ENCODE measurements at regions not wholly inside any gene's neighbourhood (a gene's known extent, or its start where the extent isn't known, plus 50 kb on each side); places are given as distances from the start of the nearest gene placed in this dataset.

DNA sequence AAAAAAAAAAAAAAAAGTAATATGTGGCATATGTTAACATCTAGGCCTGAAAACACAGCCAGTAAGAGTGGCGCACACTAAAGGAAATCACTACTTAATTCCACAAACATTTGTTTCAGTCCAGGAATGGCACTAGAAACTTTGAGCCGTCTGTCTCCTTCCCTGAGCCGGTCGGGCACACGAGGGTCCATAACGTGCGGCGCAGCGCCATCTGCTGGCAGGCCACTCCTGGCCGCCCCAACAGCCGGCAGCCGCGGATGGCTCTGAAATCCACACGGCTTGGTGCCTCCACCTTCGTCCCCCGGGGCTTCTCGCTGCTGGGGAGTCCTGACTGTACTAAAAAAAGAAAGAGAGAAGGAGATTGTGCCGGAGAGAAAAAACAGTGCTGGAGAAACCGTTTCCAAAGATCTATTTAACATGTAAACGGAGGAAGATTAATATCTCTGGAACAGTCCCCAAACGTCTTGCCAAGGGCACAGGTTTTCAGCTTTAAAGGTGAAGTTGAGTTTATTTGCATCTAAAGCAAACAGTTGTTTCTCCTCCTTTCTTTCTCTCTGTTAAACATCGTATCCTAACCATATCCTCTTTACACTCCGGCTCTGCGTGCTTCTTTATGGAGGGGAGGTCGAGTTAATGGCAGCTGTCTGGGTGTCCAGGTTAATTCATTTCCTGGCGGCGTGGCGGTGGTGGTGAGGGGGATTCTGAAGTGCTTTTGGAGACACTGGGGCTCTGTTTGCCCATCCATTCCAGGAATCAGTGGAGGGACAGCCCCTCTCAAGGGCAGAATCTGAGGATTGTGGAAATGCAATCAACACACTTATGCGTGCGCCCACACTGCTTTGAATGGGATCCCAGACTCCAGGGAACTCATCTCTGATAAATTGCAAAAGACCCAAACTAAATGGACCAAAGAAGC lies 611.3 kb upstream of the SALL1 start:
- peak; percentile 63 for DNase-seq

DNA sequence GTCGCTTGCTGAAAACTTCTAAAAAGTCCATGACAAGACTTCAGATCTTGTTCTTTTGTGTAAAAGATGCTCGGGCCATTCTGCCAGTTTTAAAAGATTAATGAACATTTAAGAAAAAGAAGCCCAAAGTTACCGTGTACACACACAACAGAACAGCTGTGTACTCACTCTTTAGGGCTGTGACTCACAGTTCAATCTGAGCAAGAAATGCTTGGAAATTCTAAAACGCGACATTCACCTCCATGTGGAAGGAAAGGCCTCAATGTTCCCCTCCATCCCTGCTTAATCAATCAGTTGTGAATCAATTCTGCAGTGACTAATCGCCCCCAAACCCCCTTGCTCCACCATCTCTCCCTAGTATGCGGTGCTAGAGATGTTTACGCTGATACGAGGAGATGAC lies 609.9 kb upstream of the SALL1 start:
- DNase-seq: no peak

DNA sequence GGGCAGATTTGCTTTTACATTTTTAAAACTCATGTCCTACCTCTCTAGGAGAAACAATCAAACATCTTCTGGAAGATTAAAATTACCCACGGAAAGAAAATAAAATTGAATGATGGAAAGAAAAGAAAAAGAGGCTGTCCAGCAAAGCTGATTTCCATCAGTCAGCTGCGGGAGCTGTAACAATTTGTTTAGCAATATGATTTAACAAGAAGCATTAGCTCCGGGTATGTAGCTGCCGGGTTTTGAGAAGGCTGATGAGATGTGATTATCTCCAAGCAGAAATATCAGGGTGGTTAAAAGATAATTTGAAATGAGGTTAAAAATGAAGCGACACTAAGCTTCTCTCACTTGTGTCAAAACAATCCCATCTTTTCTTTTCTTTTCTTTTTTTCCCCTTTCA lies 608.9 kb upstream of the SALL1 start:
- no peak for DNase-seq

DNA sequence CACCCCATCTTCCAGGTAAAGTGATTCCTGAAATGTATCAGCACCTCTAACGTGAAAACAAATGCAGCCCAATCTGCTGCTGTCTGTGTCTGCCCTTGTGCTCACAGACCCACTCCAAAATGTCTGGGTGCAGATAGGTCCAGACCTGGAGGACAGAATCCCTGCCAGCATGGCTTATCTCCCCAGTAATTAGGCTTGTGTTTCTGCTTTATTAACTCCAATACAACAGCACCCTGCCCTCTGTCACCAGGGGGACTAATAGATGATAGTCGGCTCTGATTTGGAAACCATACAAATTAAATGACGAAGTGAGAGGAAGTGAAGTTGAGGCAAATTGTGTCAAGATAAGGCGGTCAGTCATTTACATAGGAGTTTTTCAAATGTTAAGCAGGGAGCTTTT lies 608.3 kb upstream of the SALL1 start:
- no peak for DNase-seq

DNA sequence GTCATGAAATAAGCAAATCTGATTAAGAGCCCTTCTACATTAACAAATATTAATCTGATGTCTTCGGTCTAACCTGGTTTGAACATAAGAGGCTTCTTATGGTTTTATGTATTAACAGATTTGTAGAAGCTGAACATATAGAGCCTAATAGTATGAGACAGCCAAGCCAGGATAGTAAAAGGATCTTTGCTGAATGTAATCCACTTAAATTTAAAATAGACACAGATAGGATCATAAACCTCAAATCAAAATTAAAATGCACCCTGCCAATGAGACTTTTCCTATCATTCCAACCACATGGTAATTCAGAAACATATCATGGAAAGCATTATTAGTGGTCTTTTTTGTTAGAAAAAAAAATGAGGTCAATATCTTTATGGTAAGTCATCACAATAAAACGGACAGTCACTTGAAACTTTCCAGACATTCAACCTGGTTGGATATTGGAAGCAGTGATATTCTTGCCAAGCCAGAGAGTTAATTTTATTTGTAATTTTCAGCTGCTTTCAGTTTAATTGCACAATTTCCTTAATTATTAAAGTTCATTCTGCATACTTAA lies 606.9 kb upstream of the SALL1 start:
- DNase-seq: no peak

DNA sequence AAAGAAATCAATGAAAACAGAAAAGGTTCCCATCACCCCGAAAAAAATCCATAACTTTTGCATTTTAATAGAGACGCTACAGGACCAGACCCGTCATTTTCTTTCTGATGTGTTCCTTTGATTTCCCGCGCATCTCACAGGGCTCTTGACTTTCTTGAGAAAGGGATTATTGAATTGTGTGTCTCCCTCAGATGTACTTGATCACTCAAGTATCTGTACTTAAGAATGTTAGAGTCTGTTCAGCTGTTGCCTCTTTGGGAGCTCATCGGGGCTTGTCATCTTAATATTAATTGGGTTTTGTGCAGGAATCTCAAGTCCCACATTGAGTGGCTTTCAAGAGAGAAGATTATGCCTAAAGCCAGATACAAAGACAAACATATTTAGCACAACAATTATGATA lies 606.4 kb upstream of the SALL1 start:
- no peak for DNase-seq

DNA sequence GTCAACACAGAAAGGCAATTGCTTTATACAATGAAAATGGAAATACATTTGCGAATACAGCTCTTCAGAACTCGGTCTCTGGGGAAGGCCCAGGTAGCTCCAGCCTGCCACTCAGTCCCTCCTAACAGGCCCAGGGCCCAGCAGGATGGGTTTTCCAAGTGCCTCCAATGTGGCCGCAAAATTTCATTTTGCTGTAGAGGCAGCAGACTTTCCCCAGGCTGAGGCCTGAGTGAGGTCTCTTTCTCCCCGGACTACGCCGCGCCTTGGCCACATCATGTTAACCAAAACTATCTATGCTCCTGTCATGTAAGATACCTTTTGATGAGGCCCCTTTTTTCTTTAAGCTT lies 606.0 kb upstream of the SALL1 start:
- DNase-seq: no peak

DNA sequence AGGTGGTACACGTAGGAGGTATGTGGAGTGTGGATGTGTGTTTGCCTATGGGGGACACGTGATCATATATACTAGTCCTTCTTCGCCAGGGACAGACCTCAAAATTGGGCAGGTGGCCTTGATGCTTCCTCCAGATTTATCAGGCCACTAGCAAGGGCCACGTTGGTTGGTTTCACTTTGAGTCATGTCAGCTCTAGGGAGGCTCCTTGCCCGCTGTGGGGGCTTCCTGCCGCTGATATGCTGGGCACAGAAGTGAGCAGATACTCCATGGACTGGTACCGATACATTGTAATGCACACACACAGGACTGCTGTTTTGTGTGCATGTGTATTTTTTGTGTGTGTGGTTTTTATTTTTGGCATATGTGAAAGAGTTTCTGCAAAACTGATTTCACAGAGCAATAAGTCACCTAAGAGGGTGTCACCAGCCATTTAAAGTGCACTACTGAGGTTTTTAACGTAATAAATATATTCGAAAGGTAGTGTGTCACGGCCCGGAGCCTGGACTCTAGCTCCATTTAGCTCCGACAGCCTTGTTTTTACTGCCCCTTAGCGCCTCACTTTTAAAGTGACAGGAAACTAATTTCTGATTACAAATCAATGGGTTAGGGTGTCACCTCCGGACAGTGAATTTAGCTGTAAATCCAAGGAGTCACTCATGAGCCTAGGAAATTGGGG lies 605.5 kb upstream of the SALL1 start:
- DNase-seq: no peak

DNA sequence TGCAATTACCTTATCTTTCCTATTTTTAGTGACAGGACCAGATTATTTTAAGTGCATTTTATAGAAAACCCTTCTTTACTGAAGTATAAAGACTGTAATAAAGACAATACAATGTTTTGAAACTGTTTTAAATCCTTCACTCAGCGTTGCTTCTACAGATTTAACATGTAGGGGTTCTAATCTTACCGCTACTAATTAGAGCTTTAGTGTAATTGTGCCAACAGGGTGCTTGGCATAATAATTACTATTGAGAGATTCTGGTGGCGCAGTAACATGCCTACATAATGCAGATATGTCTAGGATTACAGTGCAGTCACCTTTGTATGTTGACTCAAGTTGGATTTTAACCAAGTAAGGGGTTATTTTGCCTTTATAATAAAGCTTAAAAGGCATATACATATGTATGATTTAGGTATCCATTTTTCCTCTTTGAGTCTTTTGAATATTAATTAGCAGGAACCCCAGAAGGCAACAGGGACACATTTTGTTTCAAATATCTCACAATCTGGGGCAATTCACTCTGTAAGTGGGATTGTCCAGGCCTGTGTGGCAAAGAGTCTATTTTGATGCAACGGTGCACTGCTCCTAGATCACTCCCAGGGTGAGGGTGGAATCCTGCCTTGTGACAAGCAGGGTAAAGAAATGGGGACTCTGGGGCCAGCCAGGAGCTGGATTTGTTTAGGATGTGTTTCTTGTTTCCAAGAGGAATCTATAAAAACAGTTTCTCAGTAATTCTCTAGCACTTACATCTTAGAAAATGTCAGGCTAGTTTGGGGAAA lies 604.7 kb upstream of the SALL1 start:
- peak; percentile 8 for DNase-seq

DNA sequence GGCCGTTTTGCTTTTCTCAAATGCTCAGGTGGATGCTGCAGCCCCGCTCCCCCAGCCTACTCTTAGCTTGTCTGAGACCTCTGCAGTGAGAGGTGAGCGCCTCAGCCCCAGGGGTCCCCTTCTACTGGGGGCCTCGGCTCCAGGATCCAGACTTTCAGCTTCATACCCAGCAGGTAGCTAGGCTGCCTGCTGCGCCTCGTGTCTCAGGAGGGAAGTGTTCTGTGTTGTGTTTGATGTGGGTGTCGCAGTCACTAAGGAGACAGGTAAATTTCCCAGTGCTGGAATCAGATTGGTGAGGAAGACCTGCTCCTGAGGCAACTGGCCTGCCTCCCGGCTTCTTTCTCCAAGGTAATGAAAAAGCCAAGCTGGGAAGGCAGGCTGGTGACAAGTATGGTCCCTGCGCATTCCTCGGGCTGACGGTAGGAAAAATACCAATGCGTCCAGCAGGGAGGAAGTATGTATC lies 604.0 kb upstream of the SALL1 start:
- no peak for DNase-seq

DNA sequence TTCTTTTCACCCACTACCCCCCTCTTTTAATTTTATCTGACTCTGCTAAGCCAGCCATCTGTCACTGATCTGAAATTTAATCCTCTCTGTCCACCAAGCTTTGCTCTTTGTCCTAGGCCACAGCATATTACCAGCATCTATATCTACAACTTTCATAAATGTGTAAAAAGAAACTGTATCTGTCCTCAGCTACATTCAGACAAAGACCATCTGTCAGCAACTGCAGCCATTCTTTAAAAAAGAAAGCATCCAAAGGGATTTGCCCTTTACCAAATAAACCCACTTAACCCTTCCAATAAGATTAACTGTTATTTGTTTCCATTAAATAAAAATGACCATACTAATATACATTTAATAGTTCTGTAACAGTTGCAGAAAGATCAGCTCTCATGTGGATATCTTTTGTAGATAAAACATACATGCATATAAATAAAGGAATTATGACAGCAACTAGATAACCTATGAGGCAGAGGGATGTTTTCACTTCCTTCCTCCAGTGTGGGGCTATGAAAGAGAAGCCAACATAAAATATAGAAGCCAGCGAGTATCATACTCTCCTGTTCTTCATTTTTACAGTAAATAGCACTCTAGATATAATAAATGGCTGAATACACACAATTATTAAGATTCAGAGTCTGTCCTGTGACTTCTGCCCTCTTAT lies 602.5 kb upstream of the SALL1 start:
- no peak for DNase-seq

DNA sequence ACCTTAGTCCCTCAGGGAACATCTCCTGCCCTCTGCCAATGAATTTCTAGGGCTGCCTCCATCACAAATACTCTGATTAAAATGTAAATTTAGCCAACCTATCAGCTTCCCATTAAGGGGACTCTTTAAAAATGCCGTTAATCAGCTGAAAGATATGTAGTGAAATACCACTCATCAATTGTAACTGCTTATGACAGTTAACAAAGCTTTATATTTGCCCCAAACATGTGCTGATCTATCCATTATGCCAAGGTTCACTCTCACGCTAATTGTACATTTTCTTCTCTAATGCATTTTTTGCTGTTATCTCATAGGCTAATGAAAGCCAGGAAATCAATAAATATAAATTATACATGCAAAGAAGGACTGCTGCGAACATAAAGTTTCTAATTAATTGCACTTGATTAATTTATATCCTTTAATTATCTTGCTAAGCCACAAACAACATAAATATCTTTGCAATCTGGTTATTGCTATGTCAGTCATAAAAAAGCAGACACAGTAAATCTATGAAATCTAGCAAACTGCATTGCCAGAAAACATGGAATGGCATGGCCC lies 601.4 kb upstream of the SALL1 start:
- DNase-seq: no peak

DNA sequence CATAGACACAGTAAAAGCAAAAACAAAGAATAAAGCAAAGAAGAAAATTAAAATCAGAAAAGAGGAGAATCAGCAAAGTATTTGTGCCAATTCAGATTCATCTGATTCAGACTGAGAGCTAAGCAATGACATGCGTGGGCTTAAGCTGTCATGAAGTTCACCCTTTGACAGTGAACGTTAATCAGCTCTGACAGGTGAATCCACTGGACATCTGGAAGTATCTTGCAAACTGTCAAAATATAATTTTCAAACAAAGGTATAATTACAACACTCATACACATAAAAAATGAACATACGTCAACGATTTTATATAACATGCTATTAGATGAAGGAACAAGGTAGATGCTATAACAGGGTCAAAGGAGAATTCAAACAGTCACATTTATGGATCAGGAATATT lies 596.3 kb upstream of the SALL1 start:
- no peak for DNase-seq

DNA sequence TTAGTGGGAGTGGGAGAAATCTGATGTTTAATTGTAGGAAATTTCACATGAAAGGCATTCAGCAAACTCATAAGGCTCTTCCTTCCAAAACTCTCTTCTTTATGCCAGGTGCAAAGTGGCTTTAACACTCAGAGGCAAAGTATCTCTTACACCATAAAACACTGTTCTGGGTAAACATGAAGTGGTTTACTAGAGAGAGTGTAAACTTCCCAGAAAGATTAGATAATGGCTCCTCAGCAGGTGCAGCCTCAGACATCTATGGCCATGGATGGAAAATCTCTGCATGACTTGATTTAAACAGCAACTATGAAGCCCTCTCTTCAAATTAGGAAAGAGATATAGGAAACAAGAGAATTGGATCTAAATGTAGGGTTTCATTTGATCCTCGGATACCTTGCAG lies 583.1 kb upstream of the SALL1 start:
- peak; percentile 29 for DNase-seq

DNA sequence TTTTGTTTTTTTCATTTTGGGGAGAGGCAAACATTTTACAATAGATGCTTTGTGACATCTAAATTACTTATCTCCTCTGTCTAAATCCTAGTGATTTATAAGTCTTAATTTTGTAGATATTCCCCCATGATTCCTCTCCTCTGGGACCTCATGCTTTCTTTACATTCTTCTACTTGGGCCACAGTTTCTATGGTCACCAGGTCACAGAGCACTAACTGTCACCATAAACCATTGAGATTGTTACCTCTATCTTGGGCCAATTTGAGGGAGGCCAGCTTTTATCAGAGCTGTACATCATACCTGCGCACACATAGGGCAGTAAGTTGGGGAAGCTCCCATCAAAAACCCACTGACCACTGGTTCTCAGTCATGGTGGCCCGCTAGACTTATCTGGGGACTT lies 582.1 kb upstream of the SALL1 start:
- DNase-seq: no peak

DNA sequence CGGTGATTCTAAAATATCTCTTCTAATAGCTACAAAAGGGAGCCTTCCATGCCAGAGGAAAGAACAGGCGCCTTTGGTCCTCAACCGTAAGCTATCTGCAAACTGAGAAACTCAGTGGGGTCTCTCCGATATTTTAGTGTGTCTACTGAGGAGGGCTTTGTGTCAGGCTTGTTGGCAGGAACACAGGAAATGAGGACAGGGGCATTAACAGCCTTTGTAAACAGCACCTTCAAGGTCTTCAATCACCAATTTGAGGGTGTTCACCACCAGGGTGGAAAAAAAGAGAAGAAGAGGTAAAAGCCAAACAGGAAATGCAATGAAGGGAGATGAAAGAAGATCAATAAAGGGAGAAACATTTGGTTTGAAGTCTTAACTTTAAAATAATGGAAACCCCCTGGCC lies 580.1 kb upstream of the SALL1 start:
- DNase-seq: no peak

DNA sequence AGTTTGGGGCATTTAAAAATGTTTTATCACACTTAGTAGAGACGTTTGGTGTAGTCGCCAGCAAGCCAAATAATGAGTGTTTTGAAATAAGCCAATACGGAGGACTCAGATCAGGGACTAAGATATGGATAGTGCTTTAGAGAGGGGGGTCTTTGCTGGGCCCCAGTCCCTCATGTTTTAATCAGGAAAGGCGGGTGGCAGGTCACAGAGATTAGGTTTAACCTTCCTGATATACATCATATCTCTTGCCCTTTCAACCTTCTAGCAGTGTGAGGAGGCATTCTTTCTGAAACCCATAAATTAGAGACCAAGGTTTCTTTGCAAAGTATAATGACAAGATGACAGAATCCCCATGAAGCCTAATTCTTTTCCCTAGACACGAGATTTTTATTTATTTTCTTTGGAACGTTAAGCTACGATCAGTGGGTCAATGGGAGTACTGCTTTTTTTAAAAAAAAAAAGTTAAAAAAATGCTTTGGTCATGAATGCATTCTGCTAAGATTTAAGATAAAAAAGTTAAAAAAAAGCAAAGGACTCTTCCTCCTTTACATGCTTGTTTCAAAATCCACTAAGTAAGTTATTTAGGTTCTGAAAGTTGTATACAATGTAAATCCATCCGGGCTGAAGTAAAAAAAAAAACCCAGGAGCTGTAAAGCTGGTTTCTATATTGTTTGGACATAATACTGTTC lies 572.1 kb upstream of the SALL1 start:
- DNase-seq: no peak

DNA sequence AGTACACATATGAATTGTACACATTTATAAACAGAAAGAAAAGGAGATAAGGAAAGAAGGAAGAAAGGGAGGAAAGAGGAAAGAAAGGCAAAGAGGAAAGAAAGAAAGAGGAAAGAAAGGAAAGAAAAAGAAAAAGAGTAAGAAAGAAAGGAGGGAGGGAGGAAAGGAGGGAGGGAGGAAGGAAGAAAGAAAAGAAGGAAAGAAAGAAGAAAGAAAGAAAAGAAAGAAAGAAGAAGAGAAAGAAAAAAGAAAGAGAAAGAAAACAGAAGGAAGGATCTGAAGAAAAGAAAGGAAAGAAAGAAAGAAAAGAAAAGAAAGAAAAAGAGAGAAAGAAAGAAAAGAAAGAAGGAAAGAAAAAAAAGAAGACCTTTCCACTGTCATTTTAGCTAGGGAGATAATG lies 571.4 kb upstream of the SALL1 start:
- no peak for DNase-seq

DNA sequence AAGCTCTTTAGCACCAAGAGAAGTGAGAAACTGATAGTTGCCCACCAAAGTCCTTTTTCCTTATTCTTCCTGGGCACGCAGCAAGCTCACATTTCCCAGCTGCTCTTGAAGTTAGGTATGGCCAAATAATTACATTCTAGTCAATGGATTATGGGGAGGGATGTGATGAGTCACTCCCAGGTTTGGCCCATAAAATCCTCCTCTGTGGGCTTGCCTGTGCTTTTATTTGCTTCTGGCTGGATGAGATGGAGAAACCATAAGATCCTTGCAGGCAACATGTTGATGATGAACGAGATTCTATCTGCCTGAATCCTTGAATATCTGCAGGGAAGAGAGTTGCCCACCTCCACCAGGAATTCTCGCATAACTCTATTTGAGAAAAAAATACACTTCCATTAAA lies 568.3 kb upstream of the SALL1 start:
- DNase-seq: no peak

DNA sequence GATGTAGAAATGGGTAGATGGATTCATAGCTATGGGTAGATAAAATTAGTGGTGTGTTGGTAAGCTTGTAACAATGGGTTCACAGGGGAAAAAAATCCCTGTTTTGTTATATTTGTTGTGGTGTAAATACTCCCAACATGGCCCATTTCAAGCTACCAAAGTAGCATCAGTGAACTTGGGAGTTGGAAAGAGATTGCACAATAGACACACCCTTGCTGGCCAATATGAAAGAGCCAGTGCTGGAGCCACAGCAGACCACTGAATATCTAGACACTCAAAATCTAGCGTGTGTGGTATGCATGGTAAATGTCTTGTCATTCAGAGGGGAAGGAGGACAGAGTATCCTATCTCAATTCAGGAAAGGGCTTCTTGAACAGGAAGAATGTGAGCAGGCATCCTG lies 565.1 kb upstream of the SALL1 start:
- no peak for DNase-seq

DNA sequence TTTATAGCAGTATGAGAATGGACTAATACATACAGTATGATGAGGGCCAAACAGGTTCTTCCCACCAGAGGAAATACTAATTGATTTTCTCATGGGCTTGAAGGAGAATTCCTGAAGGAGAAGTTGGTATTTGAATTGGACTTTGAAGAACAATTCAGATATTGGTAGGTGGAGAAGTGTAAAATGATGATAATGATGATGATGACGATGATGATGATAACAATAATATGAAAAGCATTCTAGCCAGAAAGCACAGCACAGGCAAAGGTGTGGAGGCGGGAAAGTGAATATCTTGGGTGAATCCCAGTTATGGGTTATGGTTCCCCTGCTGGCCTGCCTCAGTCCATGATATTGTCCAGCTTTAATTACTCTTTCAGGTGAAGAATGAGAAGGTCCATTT lies 562.4 kb upstream of the SALL1 start:
- DNase-seq: no peak
